ENCODE measurements at regions not wholly inside any gene's neighbourhood (a gene's known extent, or its start where the extent isn't known, plus 50 kb on each side); places are given as distances from the start of the nearest gene placed in this dataset.

DNA sequence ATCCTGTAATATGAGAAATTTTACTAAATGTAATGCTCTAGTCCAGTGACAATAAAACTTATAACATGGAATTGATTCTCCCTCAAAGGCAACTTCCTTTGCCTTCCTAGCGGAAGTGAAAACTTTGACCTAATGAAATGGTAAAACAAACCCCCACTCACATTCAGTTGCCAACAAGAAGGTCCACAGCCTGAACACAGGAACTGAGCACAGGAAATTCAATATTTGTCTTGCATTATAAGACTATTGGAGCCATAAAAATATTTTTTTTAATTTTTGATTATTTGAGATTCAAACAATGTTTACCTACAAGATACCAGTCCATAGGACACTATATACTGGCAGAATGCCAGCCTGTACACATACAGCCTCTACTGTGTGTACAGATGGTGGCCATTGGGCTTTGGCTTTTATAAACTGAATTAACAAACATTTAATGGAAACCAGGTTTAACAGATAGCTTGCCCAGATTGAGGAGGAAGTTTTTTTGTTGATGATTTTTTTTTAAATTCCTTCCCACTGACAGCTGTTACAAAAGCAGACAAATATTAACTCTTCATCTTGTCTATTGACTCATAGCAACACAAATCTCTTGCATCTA is 481.5 kb upstream of the JAG1 start:
- DNase-seq (ENCODE audit: low spot score), result no peak
- H2AFZ ChIP-seq (ENCODE audit: low read length), result no peak overlapping the region

DNA sequence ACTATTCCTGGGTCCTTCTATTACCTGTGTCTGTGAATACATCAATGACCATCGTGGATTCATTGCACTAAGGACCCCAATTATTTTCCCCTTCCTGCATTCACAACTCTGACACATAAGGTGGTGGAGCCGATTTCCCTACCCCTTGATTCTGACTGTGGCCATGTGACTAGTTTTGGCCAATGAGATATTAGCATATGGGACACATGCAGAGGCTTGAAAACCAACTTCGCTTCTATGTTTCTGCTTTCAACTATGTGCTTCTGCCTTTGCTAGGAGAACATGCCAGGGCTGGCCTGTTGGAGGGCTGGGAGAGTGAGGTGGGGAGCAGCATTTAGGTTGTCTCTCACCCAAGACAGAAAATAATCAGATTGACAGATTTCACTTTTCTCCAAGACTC is 483.1 kb upstream of the JAG1 start:
- no peak overlapping the region for H4K91ac ChIP-seq (ENCODE audit: low read depth, low read length, poor library complexity)
- H2BK15ac ChIP-seq (ENCODE audit: low read length), result no peak overlapping the region
- no peak overlapping the region for H3K4ac ChIP-seq (ENCODE audit: low read length)
- H2BK120ac ChIP-seq (ENCODE audit: low read depth, low read length), result no peak overlapping the region
- H2BK12ac ChIP-seq (ENCODE audit: low read length), result no peak overlapping the region
- H2BK5ac ChIP-seq (ENCODE audit: low read length), result no peak overlapping the region
- H3K27ac ChIP-seq (replicated peaks; ENCODE audit: low read length), result no peak overlapping the region
- H3K9me3 ChIP-seq (replicated peaks in 1 of 2; ENCODE audit: control insufficient read depth in 2 of 2, insufficient read depth in 1 of 2, low read depth in 1 of 2, low read length in 2 of 2), result no peaks in the 10 kb centered on the region
- H3K4me3 ChIP-seq (ENCODE audit: low read length in 2 of 2), result no peak overlapping the region
- H3K14ac ChIP-seq (ENCODE audit: low read length), result no peak overlapping the region
- H3K79me1 ChIP-seq (ENCODE audit: low read depth, low read length), result no peaks in the 10 kb centered on the region
- H2AK5ac ChIP-seq (ENCODE audit: low read depth, low read length), result no peak overlapping the region
- no peak for DNase-seq (ENCODE audit: low spot score)
- H3K18ac ChIP-seq (ENCODE audit: low read length), result no peak overlapping the region
- no peaks in the 10 kb centered on the region for H3K27me3 ChIP-seq (ENCODE audit: control insufficient read depth in 3 of 3, insufficient read depth in 3 of 3, low read depth in 1 of 3, low read length in 3 of 3)
- H3K4me2 ChIP-seq (ENCODE audit: insufficient read depth, low read length, poor library complexity, severe bottlenecking), result no peak overlapping the region
- no peak overlapping the region for H3K23ac ChIP-seq (ENCODE audit: low read depth, low read length, poor library complexity)
- no peak overlapping the region for H4K8ac ChIP-seq (ENCODE audit: low read depth, low read length)
- no peak overlapping the region for H3K9ac ChIP-seq (ENCODE audit: low read depth, low read length, poor library complexity)
- H2AFZ ChIP-seq (ENCODE audit: low read length), result no peak overlapping the region
- WGBS, 2 donors (ENCODE audit: extremely low coverage in 2 of 2, insufficient read length in 2 of 2, insufficient replicate concordance in 1 of 2), result no CpG with 5 or more reads among the region's 3 CpGs
- H3K36me3 ChIP-seq (replicated peaks in 1 of 2; ENCODE audit: control insufficient read depth in 2 of 2, insufficient read depth in 2 of 2, low read length in 2 of 2), result no peaks in the 10 kb centered on the region
- H3K4me1 ChIP-seq (ENCODE audit: control insufficient read depth in 2 of 2, insufficient read depth in 1 of 2, low read depth in 1 of 2, low read length in 2 of 2), result no peaks in the 10 kb centered on the region

More for the DNA sequence above, 481.5 kb upstream of the JAG1 start:
- no peak overlapping the region for H2BK5ac ChIP-seq (ENCODE audit: low read length)
- H3K36me3 ChIP-seq (replicated peaks in 1 of 2; ENCODE audit: control insufficient read depth in 2 of 2, insufficient read depth in 2 of 2, low read length in 2 of 2), result no peaks in the 10 kb centered on the region
- no CpG with 5 or more reads among the region's 1 CpG for WGBS, 2 donors (ENCODE audit: extremely low coverage in 2 of 2, insufficient read length in 2 of 2, insufficient replicate concordance in 1 of 2)
- H3K9me3 ChIP-seq (replicated peaks in 1 of 2; ENCODE audit: control insufficient read depth in 2 of 2, insufficient read depth in 1 of 2, low read depth in 1 of 2, low read length in 2 of 2), result no peaks in the 10 kb centered on the region
- no peaks in the 10 kb centered on the region for H3K79me1 ChIP-seq (ENCODE audit: low read depth, low read length)
- no peak overlapping the region for H3K18ac ChIP-seq (ENCODE audit: low read length)
- H4K8ac ChIP-seq (ENCODE audit: low read depth, low read length), result no peak overlapping the region
- H2BK15ac ChIP-seq (ENCODE audit: low read length), result no peak overlapping the region
- H3K4me3 ChIP-seq (ENCODE audit: low read length in 2 of 2), result no peak overlapping the region
- H2BK12ac ChIP-seq (ENCODE audit: low read length), result no peak overlapping the region
- H4K91ac ChIP-seq (ENCODE audit: low read depth, low read length, poor library complexity), result no peak overlapping the region
- no peak overlapping the region for H3K9ac ChIP-seq (ENCODE audit: low read depth, low read length, poor library complexity)
- H2BK120ac ChIP-seq (ENCODE audit: low read depth, low read length), result no peak overlapping the region
- no peak overlapping the region for H3K27ac ChIP-seq (replicated peaks; ENCODE audit: low read length)
- no peaks in the 10 kb centered on the region for H3K27me3 ChIP-seq (ENCODE audit: control insufficient read depth in 3 of 3, insufficient read depth in 3 of 3, low read depth in 1 of 3, low read length in 3 of 3)
- H3K23ac ChIP-seq (ENCODE audit: low read depth, low read length, poor library complexity), result no peak overlapping the region
- no peaks in the 10 kb centered on the region for H3K4me1 ChIP-seq (ENCODE audit: control insufficient read depth in 2 of 2, insufficient read depth in 1 of 2, low read depth in 1 of 2, low read length in 2 of 2)
- no peak overlapping the region for H3K4ac ChIP-seq (ENCODE audit: low read length)
- H3K14ac ChIP-seq (ENCODE audit: low read length), result no peak overlapping the region
- H3K4me2 ChIP-seq (ENCODE audit: insufficient read depth, low read length, poor library complexity, severe bottlenecking), result no peak overlapping the region
- H2AK5ac ChIP-seq (ENCODE audit: low read depth, low read length), result no peak overlapping the region

DNA sequence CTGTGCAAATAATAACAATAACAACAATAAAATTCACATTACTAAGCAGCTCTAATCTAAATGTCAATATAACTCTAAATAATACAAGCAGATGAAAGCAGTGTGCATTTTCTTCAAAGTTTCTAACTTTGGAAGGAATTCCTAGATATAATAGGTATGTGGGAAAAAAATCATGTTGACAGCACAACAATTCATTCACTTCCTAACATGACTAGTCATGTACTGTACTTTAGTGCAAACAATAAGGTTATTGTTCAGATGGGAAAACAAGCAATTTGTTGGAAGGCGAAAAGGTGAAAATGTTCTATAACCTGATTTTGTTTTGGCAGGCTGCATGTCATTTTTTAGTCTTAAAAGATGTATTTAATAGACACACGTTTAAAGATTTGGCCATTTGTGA is 484.3 kb upstream of the JAG1 start:
- Histone ChIP-seq H2AFZ (ENCODE audit: low read length) (no peak overlapping the region), H3K9me3 (replicated peaks in 1 of 2; ENCODE audit: control insufficient read depth in 2 of 2, insufficient read depth in 1 of 2, low read depth in 1 of 2, low read length in 2 of 2) (no peaks in the 10 kb centered on the region), H3K14ac (ENCODE audit: low read length) (no peak overlapping the region), H3K36me3 (replicated peaks in 1 of 2; ENCODE audit: control insufficient read depth in 2 of 2, insufficient read depth in 2 of 2, low read length in 2 of 2) (no peaks in the 10 kb centered on the region), H3K27ac (replicated peaks; ENCODE audit: low read length) (no peak overlapping the region), H3K18ac (ENCODE audit: low read length) (no peak overlapping the region), H4K8ac (ENCODE audit: low read depth, low read length) (no peak overlapping the region), H2AK5ac (ENCODE audit: low read depth, low read length) (no peak overlapping the region), H2BK120ac (ENCODE audit: low read depth, low read length) (no peak overlapping the region), H2BK12ac (ENCODE audit: low read length) (no peak overlapping the region), H3K4ac (ENCODE audit: low read length) (no peak overlapping the region), H4K91ac (ENCODE audit: low read depth, low read length, poor library complexity) (no peak overlapping the region), H3K9ac (ENCODE audit: low read depth, low read length, poor library complexity) (no peak overlapping the region), H3K27me3 (ENCODE audit: control insufficient read depth in 3 of 3, insufficient read depth in 3 of 3, low read depth in 1 of 3, low read length in 3 of 3) (no peaks in the 10 kb centered on the region), H3K4me3 (ENCODE audit: low read length in 2 of 2) (no peak overlapping the region), H2BK5ac (ENCODE audit: low read length) (no peak overlapping the region), H2BK15ac (ENCODE audit: low read length) (no peak overlapping the region), H3K79me1 (ENCODE audit: low read depth, low read length) (no peaks in the 10 kb centered on the region), H3K23ac (ENCODE audit: low read depth, low read length, poor library complexity) (no peak overlapping the region), H3K4me2 (ENCODE audit: insufficient read depth, low read length, poor library complexity, severe bottlenecking) (no peak overlapping the region), H3K4me1 (ENCODE audit: control insufficient read depth in 2 of 2, insufficient read depth in 1 of 2, low read depth in 1 of 2, low read length in 2 of 2) (peaks cover 0 to 2% of the 10 kb centered on the region in 2 donors)
- no peak for DNase-seq (ENCODE audit: low spot score)
- WGBS, 2 donors (ENCODE audit: extremely low coverage in 2 of 2, insufficient read length in 2 of 2, insufficient replicate concordance in 1 of 2), result no CpG with 5 or more reads among the region's 2 CpGs

DNA sequence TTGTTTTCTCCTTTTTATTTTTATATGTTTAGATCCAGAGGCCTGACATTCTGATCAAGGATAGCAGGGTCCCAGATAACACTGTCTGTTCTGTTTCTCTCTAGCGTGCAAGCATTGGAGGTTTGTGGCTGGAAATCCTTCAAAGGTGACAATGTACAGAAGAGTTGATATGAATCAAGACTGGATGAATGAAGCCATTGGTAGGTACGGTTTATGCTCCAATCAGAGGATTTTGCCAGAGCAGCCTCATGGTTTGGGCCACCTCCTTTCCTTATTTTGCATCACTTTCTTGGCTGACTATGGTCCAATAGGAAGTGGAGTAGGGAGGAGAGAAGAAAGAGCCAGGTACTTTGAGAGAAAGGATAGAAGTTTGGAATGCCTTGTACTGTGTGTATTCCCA is 484.8 kb upstream of the JAG1 start:
- Histone ChIP-seq H3K4me1 (ENCODE audit: control insufficient read depth in 2 of 2, insufficient read depth in 1 of 2, low read depth in 1 of 2, low read length in 2 of 2) (peaks cover 0 to 2% of the 10 kb centered on the region in 2 donors), H2BK5ac (ENCODE audit: low read length) (no peak overlapping the region), H4K8ac (ENCODE audit: low read depth, low read length) (no peak overlapping the region), H3K4ac (ENCODE audit: low read length) (no peak overlapping the region), H3K23ac (ENCODE audit: low read depth, low read length, poor library complexity) (no peak overlapping the region), H3K4me3 (ENCODE audit: low read length in 2 of 2) (no peak overlapping the region), H2BK120ac (ENCODE audit: low read depth, low read length) (no peak overlapping the region), H2BK12ac (ENCODE audit: low read length) (no peak overlapping the region), H3K14ac (ENCODE audit: low read length) (no peak overlapping the region), H2BK15ac (ENCODE audit: low read length) (no peak overlapping the region), H3K36me3 (replicated peaks in 1 of 2; ENCODE audit: control insufficient read depth in 2 of 2, insufficient read depth in 2 of 2, low read length in 2 of 2) (no peaks in the 10 kb centered on the region), H3K18ac (ENCODE audit: low read length) (no peak overlapping the region), H3K9me3 (replicated peaks in 1 of 2; ENCODE audit: control insufficient read depth in 2 of 2, insufficient read depth in 1 of 2, low read depth in 1 of 2, low read length in 2 of 2) (no peaks in the 10 kb centered on the region), H2AK5ac (ENCODE audit: low read depth, low read length) (no peak overlapping the region), H3K4me2 (ENCODE audit: insufficient read depth, low read length, poor library complexity, severe bottlenecking) (no peak overlapping the region), H3K79me1 (ENCODE audit: low read depth, low read length) (no peaks in the 10 kb centered on the region), H2AFZ (ENCODE audit: low read length) (no peak overlapping the region), H4K91ac (ENCODE audit: low read depth, low read length, poor library complexity) (no peak overlapping the region), H3K27me3 (ENCODE audit: control insufficient read depth in 3 of 3, insufficient read depth in 3 of 3, low read depth in 1 of 3, low read length in 3 of 3) (no peaks in the 10 kb centered on the region), H3K9ac (ENCODE audit: low read depth, low read length, poor library complexity) (no peak overlapping the region), H3K27ac (replicated peaks; ENCODE audit: low read length) (no peak overlapping the region)
- DNase-seq (ENCODE audit: low spot score), result no peak
- WGBS, 2 donors (ENCODE audit: extremely low coverage in 2 of 2, insufficient read length in 2 of 2, insufficient replicate concordance in 1 of 2), result no CpG with 5 or more reads among the region's 2 CpGs

Measured in neuronal stem cell (in vitro differentiated cells).